Sigmoid colon (tissue), 6 donors: ENCODE measurements at regions not wholly inside any gene's neighbourhood (a gene's known extent, or its start where the extent isn't known, plus 50 kb on each side); places are given as distances from the start of the nearest gene placed in this dataset.
"Not testable (repeated sequence)": the region's sequence is repeated elsewhere in the genome, so short reads cannot be mapped to it uniquely, and the experiment has no call there.

Experiments
- DNase-seq: peaks from one replicate; pipeline ENCODE4 v3.0.0-alpha.2; 2019
- H3K27ac ChIP-seq, 4 donors: fragments of 200-600 bp; sonication (generic); one replicate each; pipeline ENCODE4 v1.5.1; 2016 to 2019; ENCODE audit warnings: mild to moderate bottlenecking in 1 of 4
- H3K27me3 ChIP-seq, 3 donors: fragments of 200-600 bp; sonication (generic); one replicate each; pipeline ENCODE4 v1.5.1; 2019; ENCODE audit warnings: mild to moderate bottlenecking in 1 of 3
- H3K36me3 ChIP-seq, 4 donors: fragments of 200-600 bp; sonication (generic); one replicate each; pipeline ENCODE4 v1.5.1; 2016 to 2019
- H3K4me1 ChIP-seq, 4 donors: fragments of 200-600 bp; sonication (generic); one replicate each; pipeline ENCODE4 v1.5.1; 2017 to 2019
- H3K4me3 ChIP-seq, 4 donors: fragments of 200-600 bp; sonication (generic); one replicate each; pipeline ENCODE4 v1.5.1; 2017 to 2019; ENCODE audit warnings: mild to moderate bottlenecking in 2 of 4, moderate library complexity in 1 of 4
- H3K9me3 ChIP-seq, 4 donors: fragments of 200-600 bp in 3 of 4; sonication (generic) in 3 of 4; one replicate each; pipeline versions ENCODE4 v1.5.1 to v1.6.1; 2013 to 2019
- CTCF ChIP-seq, 4 experiments: fragments of 450-650 bp in 3 of 4; fragments of 200-600 bp in 1 of 4; IDR thresholded peaks; one replicate each; pipeline ENCODE4 v1.5.1; 2016 to 2019; ENCODE audit warnings: antibody characterized with exemption in 4 of 4, mild to moderate bottlenecking in 3 of 4, moderate library complexity in 2 of 4
- EP300 ChIP-seq, 4 donors: sonication (generic); formaldehyde crosslinking; IDR thresholded peaks; one replicate each; pipeline ENCODE4 v1.6.1; 2017; ENCODE audit warnings: antibody characterized with exemption in 4 of 4
- POLR2A ChIP-seq, 2 donors: fragments of 450-650 bp; IDR thresholded peaks; one replicate each; pipeline ENCODE4 v1.6.1; 2016; ENCODE audit warnings: antibody characterized with exemption in 2 of 2, mild to moderate bottlenecking in 2 of 2, moderate library complexity in 2 of 2
- POLR2AphosphoS5 ChIP-seq, 4 donors: sonication (generic); formaldehyde crosslinking; IDR thresholded peaks; one replicate each; pipeline ENCODE4 v1.6.1; 2017; ENCODE audit warnings: antibody characterized with exemption in 4 of 4
- WGBS, 2 donors: extraction: QIAGEN DNeasy Blood & Tissue Kit; methylation state at CpG; one replicate each; pipeline ENCODE4 v1.1.7; 2013; 5-methylcytosine and 5-hydroxymethylcytosine counted together
- intact Hi-C: fragments of 100-400 bp; cut with DNase I; formaldehyde crosslinking; loops from one replicate; pipeline ENCODE4 v1.15.1; 2023
- donor health status: healthy with polysubstance abuse.
- donor health status: healthy.

- no peak for DNase-seq
- H3K27ac ChIP-seq: peak overlapping the region in 2 of 4 donors; percentile 22 to 30
- no peaks in the 10 kb centered on the region for H3K36me3 ChIP-seq
- H3K9me3 ChIP-seq: no peaks in the 10 kb centered on the region
- H3K4me3 ChIP-seq: no peak overlapping the region
- 49 to 75% methylated on average over 2 of the region's 2 CpGs for WGBS, 2 donors
- H3K27me3 ChIP-seq: no peaks in the 10 kb centered on the region
- no peak for TF ChIP-seq EP300 (IDR thresholded peaks at IDR 0.05)
- TF ChIP-seq POLR2AphosphoS5 (IDR thresholded peaks at IDR 0.05): no peak
- no peak for TF ChIP-seq POLR2A (IDR thresholded peaks at IDR 0.05)
- TF ChIP-seq CTCF (IDR thresholded peaks at IDR 0.05): no peak
- intact Hi-C loops: no loop called here
- H3K4me1 ChIP-seq: no peaks in the 10 kb centered on the region
These were observed 200.9 kb downstream of the EDN1 start for GRCh38 chr6:12490904-12491571.

- H3K9me3 ChIP-seq, H3K27ac ChIP-seq, DNase-seq, intact Hi-C loops, H3K4me3 ChIP-seq, H3K27me3 ChIP-seq, H3K36me3 ChIP-seq, H3K4me1 ChIP-seq: not testable (repeated sequence)
- 92 to 95% methylated on average over 4 of the region's 4 CpGs for WGBS, 2 donors
These were observed 202.8 kb downstream of the EDN1 start for GRCh38 chr6:12492929-12493328.

GRCh38 chr6:12493446-12493845 lies 203.3 kb downstream of the EDN1 start:
- H3K4me1 ChIP-seq: no peaks in the 10 kb centered on the region
- H3K36me3 ChIP-seq: no peaks in the 10 kb centered on the region
- no peak for DNase-seq
- TF ChIP-seq POLR2A (IDR thresholded peaks at IDR 0.05): no peak
- no peak for TF ChIP-seq POLR2AphosphoS5 (IDR thresholded peaks at IDR 0.05)
- TF ChIP-seq EP300 (IDR thresholded peaks at IDR 0.05): no peak
- TF ChIP-seq CTCF (IDR thresholded peaks at IDR 0.05): no peak
- no peak overlapping the region for H3K4me3 ChIP-seq
- H3K9me3 ChIP-seq: no peaks in the 10 kb centered on the region
- no peak overlapping the region for H3K27ac ChIP-seq
- H3K27me3 ChIP-seq: no peaks in the 10 kb centered on the region
- intact Hi-C loops: no loop called here
- 92 to 98% methylated on average over 4 of the region's 4 CpGs for WGBS, 2 donors

- no peak overlapping the region for H3K27ac ChIP-seq
- no peaks in the 10 kb centered on the region for H3K4me1 ChIP-seq
- TF ChIP-seq EP300 (IDR thresholded peaks at IDR 0.05) (no peak), CTCF (IDR thresholded peaks at IDR 0.05) (no peak), POLR2A (IDR thresholded peaks at IDR 0.05) (no peak), POLR2AphosphoS5 (IDR thresholded peaks at IDR 0.05) (no peak)
- intact Hi-C loops: no loop called here
- no peaks in the 10 kb centered on the region for H3K9me3 ChIP-seq
- H3K36me3 ChIP-seq: no peaks in the 10 kb centered on the region
- WGBS, 2 donors: 91 to 95% methylated on average over 7 of the region's 7 CpGs
- H3K4me3 ChIP-seq: no peak overlapping the region
- no peak for DNase-seq
- H3K27me3 ChIP-seq: no peaks in the 10 kb centered on the region
These were observed 204.0 kb downstream of the EDN1 start for GRCh38 chr6:12494161-12494560.

- 93 to 97% methylated on average over 1 of the region's 1 CpG for WGBS, 2 donors
- Histone ChIP-seq H3K9me3 (no peaks in the 10 kb centered on the region), H3K27me3 (no peaks in the 10 kb centered on the region), H3K27ac (no peak overlapping the region), H3K4me3 (no peak overlapping the region), H3K36me3 (no peaks in the 10 kb centered on the region), H3K4me1 (peaks cover 0 to 9% (median 0%) of the 10 kb centered on the region in 4 donors)
- TF ChIP-seq CTCF (IDR thresholded peaks at IDR 0.05): no peak
- TF ChIP-seq POLR2A (IDR thresholded peaks at IDR 0.05): no peak
- no peak for TF ChIP-seq EP300 (IDR thresholded peaks at IDR 0.05)
- TF ChIP-seq POLR2AphosphoS5 (IDR thresholded peaks at IDR 0.05): no peak
- intact Hi-C loops: no loop called here
- DNase-seq: no peak
These were observed 211.8 kb downstream of the EDN1 start for GRCh38 chr6:12501990-12502389.
